Peyer's patch (tissue), 4 donors: ENCODE measurements at regions not wholly inside any gene's neighbourhood (a gene's known extent, or its start where the extent isn't known, plus 50 kb on each side); places are given as distances from the start of the nearest gene placed in this dataset.
"Not testable (repeated sequence)": the region's sequence is repeated elsewhere in the genome, so short reads cannot be mapped to it uniquely, and the experiment has no call there.

Source experiments
- DNase-seq, 3 donors: peaks; one replicate each; pipeline ENCODE4 v3.0.0-alpha.2; 2017 to 2019
- H3K27ac ChIP-seq, 4 donors: fragments of 200-600 bp; sonication (generic); one replicate each; pipeline ENCODE4 v1.5.1; 2016 to 2019
- H3K27me3 ChIP-seq, 2 donors: fragments of 200-600 bp; sonication (generic); one replicate each; pipeline ENCODE4 v1.5.1; 2019
- H3K36me3 ChIP-seq, 3 donors: fragments of 200-600 bp; sonication (generic); one replicate each; pipeline ENCODE4 v1.5.1; 2016 to 2019
- H3K4me1 ChIP-seq, 4 donors: fragments of 200-600 bp; sonication (generic); one replicate each; pipeline ENCODE4 v1.5.1; 2016 to 2019
- H3K4me3 ChIP-seq, 4 donors: fragments of 200-600 bp; sonication (generic); 1 replicate in 3 of 4; 2 replicates in 1 of 4; pipeline ENCODE4 v1.5.1; 2016 to 2019; ENCODE audit warnings: mild to moderate bottlenecking in 1 of 4
- H3K9me3 ChIP-seq, 4 donors: fragments of 200-600 bp; sonication (generic); one replicate each; pipeline ENCODE4 v1.5.1; 2016 to 2019; ENCODE audit warnings: mild to moderate bottlenecking in 1 of 4
- CTCF ChIP-seq, 6 experiments: fragments of 450-650 bp in 4 of 6; fragments of 200-600 bp in 2 of 6; sonication (generic) in 1 of 6; IDR thresholded peaks; one replicate each; pipeline ENCODE4 v1.5.1; 2017 to 2019; ENCODE audit warnings: antibody characterized with exemption in 6 of 6, mild to moderate bottlenecking in 3 of 6, moderate library complexity in 1 of 6
- POLR2A ChIP-seq, 2 donors: fragments of 450-650 bp; IDR thresholded peaks; one replicate each; pipeline ENCODE4 v1.5.1; 2017; ENCODE audit warnings: antibody characterized with exemption in 2 of 2, mild to moderate bottlenecking in 2 of 2, moderate library complexity in 2 of 2

- no peak for DNase-seq
- H3K4me3 ChIP-seq: no peak overlapping the region
- H3K9me3 ChIP-seq: peaks cover 0 to 5% (median 0%) of the 10 kb centered on the region in 4 donors
- TF ChIP-seq POLR2A (IDR thresholded peaks at IDR 0.05) (no peak), CTCF (IDR thresholded peaks at IDR 0.05) (peak in 3 of 6 experiments; percentile 10 to 38 (median 37))
- no peaks in the 10 kb centered on the region for H3K36me3 ChIP-seq
- H3K27ac ChIP-seq: no peak overlapping the region
- H3K4me1 ChIP-seq: no peaks in the 10 kb centered on the region
- no peaks in the 10 kb centered on the region for H3K27me3 ChIP-seq
These were observed 73.7 kb upstream of the TMEM229A start for GRCh38 chr7:124106575-124106974.

- no peaks in the 10 kb centered on the region for H3K36me3 ChIP-seq
- TF ChIP-seq POLR2A (IDR thresholded peaks at IDR 0.05) (no peak), CTCF (IDR thresholded peaks at IDR 0.05) (peak in 4 of 6 experiments; percentile 22 to 45 (median 42))
- DNase-seq: no peak
- H3K27ac ChIP-seq: no peak overlapping the region
- no peaks in the 10 kb centered on the region for H3K4me1 ChIP-seq
- no peaks in the 10 kb centered on the region for H3K27me3 ChIP-seq
- peaks cover 0 to 5% (median 0%) of the 10 kb centered on the region in 4 donors for H3K9me3 ChIP-seq
- H3K4me3 ChIP-seq: no peak overlapping the region
These were observed 68.4 kb upstream of the TMEM229A start for GRCh38 chr7:124101173-124101768.

GRCh38 chr7:124100190-124100589 is 67.3 kb upstream of the TMEM229A start:
- TF ChIP-seq CTCF (IDR thresholded peaks at IDR 0.05) (no peak), POLR2A (IDR thresholded peaks at IDR 0.05) (no peak)
- Histone ChIP-seq H3K27me3 (no peaks in the 10 kb centered on the region), H3K36me3 (no peaks in the 10 kb centered on the region), H3K9me3 (peaks cover 0 to 5% (median 0%) of the 10 kb centered on the region in 4 donors), H3K4me1 (no peaks in the 10 kb centered on the region), H3K27ac (no peak overlapping the region), H3K4me3 (no peak overlapping the region)
- no peak for DNase-seq

- not testable (repeated sequence) for H3K36me3 ChIP-seq, H3K27me3 ChIP-seq, DNase-seq, H3K9me3 ChIP-seq, H3K27ac ChIP-seq, H3K4me3 ChIP-seq, H3K4me1 ChIP-seq
These were observed 66.7 kb upstream of the TMEM229A start for GRCh38 chr7:124099585-124099984.

GRCh38 chr7:124089621-124090020 is 56.8 kb upstream of the TMEM229A start:
- Histone ChIP-seq H3K27ac (no peak overlapping the region), H3K27me3 (no peaks in the 10 kb centered on the region), H3K9me3 (no peaks in the 10 kb centered on the region), H3K4me3 (no peak overlapping the region), H3K4me1 (peaks cover 0 to 3% (median 0%) of the 10 kb centered on the region in 4 donors), H3K36me3 (no peaks in the 10 kb centered on the region)
- no peak for DNase-seq
- TF ChIP-seq CTCF (IDR thresholded peaks at IDR 0.05) (no peak), POLR2A (IDR thresholded peaks at IDR 0.05) (no peak)

- Histone ChIP-seq H3K27ac (no peak overlapping the region), H3K27me3 (no peaks in the 10 kb centered on the region), H3K4me3 (no peak overlapping the region), H3K4me1 (peaks cover 0 to 6% (median 0%) of the 10 kb centered on the region in 4 donors), H3K9me3 (no peaks in the 10 kb centered on the region), H3K36me3 (no peaks in the 10 kb centered on the region)
- no peak for DNase-seq
- TF ChIP-seq POLR2A (IDR thresholded peaks at IDR 0.05): no peak
- TF ChIP-seq CTCF (IDR thresholded peaks at IDR 0.05): no peak
These were observed 55.7 kb upstream of the TMEM229A start for GRCh38 chr7:124088590-124088989.
